ENCODE measurements at regions not wholly inside any gene's neighbourhood (a gene's known extent, or its start where the extent isn't known, plus 50 kb on each side); places are given as distances from the start of the nearest gene placed in this dataset.

- TF ChIP-seq CTCF (IDR thresholded peaks at IDR 0.05; ENCODE audit: insufficient read depth, low read length, poor library complexity, severe bottlenecking) (no peak), EZH2phosphoT487 (conservative IDR thresholded peaks at IDR 0.05; ENCODE audit: low read length) (no peak)
Measured at GRCh38 chr1:38270849-38271633, 224.4 kb upstream of the POU3F1 start.
